GM18508 (cell line): ENCODE measurements at regions not wholly inside any gene's neighbourhood (a gene's known extent, or its start where the extent isn't known, plus 50 kb on each side); places are given as distances from the start of the nearest gene placed in this dataset.

Experiments
- ATAC-seq: cut with Tn5 transposase; IDR thresholded peaks from one replicate; pipeline ENCODE4 v1.9.1; 2021; ENCODE audit warnings: moderate number of reproducible peaks; ENCODE audit not compliant: insufficient read depth, unreplicated experiment

DNA sequence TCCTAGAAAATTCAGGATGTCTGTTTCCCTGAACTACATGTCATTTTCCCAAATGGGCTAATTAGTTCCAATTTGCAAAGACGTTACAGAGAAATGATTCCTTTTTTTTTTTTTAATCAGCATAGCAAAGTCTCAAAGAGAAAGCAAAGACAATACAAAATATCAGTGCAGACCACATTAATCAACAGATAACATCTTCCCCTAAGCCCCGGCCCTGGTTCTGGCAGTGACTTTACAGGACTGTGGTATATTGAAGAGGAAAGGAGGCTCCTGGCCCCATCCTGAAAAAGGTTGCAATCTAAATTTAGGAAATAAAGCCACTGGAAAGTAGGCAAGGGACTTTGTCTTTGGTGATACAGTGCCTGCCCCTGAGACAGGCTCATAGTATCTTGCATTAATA, 836.5 kb downstream of the NTRK3 start:
- ATAC-seq, result no peak

DNA sequence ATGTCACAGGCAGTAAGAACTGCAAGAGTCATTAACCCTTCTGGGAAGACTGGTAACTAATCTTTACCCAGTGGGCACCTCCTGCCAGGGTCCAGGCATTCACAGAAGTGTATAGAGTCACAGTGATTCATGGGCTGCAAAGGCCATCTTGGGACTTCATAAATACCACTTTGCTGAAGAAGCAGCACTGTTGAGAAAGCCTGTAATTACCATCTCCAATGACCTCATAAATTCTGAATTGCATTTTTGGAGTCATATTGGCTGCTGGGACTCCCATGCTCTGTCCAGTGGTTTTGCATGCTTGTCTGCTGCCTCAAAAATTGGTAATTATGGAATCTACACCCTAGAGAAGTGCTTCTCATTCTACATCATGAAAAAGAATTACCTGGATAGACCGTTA, 837.2 kb downstream of the NTRK3 start:
- no peak for ATAC-seq

DNA sequence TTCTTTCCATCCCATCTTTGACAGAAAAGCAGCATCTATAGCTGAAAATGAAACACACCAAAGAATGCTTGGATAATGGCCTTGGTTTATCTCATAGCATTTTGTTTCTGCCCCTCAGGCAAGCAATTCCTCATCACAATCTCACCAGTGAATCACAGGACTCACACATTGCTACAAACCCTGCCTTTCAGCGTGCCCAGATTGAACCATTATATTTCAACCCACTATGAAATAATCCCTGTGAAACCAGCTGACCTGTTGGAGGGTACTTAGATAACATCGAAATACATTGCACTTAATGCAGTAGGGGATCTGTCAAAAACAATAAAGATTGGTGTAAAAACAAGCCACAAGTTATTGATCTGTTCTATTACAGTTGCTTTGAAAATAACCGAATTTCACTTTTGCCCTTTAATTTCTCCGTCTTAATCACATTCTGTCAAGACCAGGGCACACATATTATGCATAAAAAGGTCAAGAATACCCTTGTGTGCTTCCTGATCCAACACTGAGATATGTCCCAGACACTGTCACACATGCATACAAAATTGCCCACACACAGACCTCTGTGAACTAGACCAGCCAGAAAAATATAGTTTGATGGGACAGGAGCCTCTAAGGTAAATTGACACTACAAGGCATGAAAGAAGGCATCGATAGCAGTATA, 839.8 kb downstream of the NTRK3 start:
- ATAC-seq, result no peak

DNA sequence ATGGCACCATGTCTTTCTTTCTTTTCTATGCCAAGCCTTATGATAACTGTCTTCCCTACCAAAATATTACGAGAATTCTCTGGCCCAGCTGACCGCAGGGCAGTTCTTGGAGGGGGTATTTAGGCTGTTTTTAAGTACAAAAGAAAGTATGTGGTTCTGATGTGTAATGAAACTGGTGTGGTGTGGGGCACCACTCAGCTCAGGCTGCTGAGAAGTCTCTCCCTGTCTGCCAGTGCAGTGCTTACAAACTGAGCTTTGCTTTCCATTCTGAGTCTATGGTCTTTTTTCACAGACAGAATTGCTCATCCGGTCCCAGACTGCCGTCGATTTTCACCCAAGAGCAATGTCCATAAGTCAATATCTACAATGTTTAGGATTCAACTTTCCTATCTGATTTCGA, 847.6 kb downstream of the NTRK3 start:
- no peak for ATAC-seq

DNA sequence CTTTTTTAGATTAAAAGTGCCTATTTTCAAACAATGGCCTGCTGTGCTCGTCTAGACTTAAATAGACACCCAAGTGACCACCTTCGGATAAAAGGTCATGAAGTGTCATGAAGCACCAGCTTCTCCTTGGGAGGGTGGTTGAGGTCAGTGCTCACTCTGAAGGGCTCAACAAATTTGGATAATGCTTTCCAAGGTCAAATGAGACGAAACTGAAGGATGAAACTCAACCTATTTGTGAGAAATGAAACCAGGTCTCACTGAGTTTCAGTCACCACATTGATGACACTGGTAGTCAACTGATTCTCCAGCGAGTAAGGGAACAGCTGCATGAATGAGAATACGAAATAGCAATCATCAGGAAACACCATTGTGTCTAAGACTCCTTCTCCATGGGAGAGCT, 852.6 kb downstream of the NTRK3 start:
- ATAC-seq, result no peak

DNA sequence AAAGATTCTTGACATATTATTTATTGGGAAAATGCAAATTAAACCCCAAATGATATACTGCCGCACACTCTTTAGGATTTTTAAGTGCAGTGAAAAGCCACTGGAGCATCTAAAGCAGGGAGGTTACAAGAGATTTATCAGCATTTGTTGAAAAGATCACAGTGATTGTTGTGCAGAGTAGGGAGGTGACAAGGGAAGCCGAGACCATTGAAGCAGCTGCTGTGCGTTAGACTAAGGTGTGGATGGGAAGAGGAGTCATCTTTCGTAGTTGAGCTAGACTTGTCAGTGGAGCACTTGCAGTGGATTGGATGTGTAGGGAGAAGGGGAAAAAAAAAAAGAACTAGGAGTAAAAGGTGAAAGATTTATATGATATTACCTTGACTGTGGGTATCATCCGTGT, 854.6 kb downstream of the NTRK3 start:
- ATAC-seq, result no peak

DNA sequence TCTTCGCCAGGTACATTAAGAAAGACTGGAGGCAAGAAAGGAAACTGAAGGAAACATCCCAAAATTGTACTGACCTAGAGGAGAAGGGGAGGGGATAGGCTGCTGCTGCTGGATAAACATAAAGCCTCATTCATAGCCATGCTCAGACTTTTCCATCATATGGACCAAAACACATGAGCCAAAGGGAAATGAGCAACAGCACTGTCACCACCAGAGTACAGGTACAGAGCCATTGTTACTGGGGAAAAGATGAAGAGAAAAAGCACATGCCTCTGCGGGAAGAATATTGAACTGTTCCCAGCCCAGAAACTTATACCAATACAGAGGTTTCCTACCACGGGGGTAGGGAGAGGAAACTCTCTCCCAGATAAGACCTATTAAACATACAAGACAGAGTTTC, 861.9 kb downstream of the NTRK3 start:
- ATAC-seq, result no peak

DNA sequence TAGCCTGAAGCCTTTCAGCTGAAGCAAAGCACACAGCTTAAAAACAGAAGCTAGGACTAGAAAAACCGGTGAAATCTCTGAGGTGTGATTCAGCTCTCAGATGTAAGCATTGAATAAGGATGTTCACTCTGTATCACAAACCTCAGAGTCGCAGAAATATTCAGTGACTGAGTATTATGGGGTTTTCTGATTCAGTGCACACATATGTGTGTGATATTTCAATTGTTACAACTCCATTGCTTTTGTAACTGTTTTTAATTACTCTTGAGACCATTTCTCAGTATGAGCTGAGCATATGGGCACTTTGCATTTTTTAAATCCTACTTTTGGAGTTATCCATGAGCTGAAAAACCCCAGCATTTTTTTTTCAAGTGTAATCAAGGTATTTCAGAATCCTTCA, 868.8 kb downstream of the NTRK3 start:
- no peak for ATAC-seq

DNA sequence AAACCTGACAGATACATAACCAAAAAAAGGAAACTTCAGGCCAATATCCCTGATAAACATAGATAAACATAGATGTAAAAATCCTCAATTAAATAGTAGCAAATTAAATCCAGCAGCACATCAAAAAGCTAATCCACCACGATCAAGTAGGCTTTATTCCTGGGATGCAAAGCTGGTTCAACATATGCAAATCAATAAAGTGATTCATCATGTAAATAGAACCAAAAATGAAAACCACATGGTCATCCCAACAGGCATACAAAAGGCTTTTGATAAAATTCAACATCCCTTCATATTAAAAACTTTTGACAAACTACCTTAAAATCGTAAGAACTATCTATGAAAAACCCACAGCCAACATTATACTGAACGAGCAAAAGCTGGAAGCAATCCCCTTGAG, 882.2 kb downstream of the NTRK3 start:
- no peak for ATAC-seq

DNA sequence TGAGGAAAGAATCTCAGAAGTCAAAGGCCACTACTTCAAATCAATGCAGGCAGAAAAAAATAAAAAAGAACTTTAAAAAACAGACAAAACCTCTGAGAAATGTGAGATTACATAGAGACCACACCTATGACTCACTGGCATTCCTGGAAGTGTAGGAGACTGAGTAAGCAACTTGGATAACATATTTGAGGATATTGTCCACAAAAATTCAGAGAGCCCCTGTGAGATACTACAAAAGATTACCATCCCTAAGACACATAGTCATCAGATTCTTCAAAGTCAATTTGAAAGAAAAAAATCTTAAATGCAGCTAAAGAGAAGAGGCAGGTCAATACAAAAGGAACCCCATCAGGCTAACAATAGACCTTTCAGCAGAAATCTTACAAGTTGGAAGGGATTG, 887.3 kb downstream of the NTRK3 start:
- no peak for ATAC-seq

DNA sequence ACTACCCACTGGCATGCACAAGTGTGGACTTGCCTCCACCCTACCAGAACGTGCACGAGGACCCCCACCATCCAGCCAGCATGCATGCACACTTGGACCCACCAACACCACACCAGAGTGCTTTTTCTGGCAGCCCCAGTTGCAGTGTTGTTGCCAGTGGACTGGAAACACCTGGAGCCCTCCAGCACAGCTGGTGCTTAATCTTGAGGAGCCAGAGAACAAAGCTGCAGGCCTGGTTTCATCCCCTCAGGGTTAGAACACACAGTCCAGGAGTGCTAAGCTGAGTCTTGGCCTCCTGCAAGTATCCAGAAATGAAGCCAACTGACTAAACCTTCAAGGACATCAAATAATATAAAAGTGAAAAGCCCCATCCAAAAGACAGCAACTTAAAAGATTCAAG, 888.0 kb downstream of the NTRK3 start:
- no peak for ATAC-seq

DNA sequence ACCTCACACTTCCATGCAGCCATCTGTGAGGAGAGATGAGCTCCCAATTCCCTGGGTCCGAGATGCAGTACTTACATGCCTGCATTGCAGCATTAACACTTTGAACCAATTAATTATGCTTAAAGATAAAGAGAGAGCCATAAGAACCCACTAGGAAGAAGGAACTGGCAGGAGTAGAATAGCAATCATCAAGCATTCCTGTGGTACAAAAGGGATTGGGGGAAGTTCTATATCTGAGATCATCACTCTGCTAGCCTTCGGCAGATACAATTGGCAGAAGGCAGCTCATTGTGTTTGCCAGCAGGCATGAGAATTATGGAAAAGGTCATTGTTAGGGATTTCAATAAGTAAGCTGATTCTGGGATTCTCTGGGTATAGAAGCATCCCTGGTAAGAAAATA, 891.4 kb downstream of the NTRK3 start:
- no peak for ATAC-seq

DNA sequence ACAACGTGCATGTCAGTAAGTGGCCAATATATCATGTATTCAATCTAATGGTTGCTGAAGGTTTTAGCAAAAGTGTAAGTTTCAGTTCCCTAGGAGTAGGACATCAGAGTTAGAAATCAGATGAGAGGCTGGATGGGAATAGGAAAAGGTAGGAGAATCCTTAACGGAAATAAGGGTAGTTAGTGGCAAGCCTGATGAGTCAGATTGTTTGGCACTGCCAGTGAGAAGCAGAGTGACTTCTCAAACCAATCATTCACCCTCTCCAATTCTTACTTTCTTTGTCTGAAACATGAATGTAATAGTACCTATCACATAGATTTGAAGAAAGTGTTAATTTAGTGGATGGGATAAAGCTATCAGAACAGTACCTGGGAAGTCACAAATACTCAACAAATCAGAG, 894.0 kb downstream of the NTRK3 start:
- no peak for ATAC-seq

DNA sequence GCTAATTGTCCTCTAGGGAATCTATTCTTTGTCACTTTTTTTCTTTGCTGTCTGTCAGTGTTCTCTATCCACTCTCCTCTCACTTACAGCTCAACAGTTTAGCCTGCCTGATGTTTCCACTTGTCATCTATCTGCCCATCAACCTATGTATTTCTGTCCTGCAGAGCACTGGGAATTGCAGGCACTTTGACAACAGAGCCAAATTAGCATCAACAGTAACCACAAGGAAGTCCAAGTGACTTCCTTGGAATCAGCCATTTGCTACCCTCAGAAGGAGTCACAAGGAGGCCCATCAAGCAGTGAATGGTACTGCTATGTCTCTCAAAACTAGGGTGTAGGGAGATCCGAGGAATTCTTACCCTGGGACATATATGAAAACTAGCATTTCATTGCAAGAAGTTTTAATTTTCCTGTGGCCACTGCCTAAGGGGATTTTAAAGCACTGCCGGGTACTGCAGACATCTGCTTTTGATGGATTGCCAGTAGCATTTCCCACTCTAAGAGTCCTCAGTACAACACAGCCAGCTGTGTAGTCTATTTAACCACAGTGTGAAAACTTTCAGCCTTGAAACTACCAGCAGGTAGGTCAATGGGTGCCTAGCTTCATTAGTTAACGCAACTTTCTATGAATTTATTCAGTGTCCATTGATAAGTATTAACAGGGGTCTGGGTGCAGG, 898.8 kb downstream of the NTRK3 start:
- no peak for ATAC-seq

DNA sequence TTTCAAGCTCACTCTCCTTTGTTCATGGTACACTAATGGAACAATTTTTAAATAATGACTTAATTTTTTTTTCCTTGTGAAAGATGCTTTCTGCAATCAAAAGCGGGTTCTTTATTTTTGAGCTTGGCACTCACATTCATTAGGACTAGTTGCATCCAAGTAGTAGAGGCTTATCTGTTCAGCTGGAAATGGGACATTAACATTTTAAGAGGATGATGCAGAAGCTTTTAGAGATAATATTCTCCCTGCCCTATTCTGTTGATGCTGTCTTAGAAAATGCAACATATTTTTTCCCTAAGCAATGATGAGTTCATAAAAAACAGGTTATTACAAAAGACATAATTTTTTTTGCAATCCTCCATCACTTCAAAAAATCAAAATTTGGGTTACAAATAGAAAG, 900.6 kb downstream of the NTRK3 start:
- no peak for ATAC-seq

DNA sequence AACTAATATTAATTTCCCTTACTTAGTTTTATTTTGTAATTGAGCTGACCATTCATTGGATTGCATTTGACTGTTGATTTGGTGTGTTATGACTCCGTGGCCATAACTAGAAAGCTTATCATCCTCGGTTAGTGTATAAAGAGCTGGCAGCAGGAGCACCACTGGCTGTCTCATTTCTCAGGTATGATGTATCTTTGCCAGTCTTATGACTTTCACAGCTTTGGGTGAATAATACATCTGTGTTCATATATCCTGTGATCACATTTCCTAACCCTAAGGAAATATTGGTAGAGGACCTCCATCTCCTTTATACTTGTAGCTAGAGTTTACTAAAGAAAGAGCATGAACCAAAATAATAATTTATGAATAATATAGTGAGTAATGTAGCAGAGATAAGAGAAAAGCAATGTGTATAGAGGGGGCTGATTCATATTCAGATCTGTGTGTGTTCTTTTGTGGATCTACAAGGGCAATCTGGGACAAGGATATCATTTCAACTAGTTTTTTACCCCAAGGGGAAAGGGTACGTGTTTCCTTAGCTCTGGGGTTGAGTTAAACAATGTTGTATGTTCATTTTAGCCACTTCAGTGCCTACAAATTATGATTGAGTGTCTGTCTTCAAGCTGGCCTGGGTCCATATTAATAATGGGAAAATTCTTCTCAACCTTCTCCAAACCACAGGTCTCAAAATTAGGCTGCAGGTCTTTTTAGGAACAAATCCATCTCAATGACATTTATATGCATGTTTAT, 901.7 kb downstream of the NTRK3 start:
- no peak for ATAC-seq

DNA sequence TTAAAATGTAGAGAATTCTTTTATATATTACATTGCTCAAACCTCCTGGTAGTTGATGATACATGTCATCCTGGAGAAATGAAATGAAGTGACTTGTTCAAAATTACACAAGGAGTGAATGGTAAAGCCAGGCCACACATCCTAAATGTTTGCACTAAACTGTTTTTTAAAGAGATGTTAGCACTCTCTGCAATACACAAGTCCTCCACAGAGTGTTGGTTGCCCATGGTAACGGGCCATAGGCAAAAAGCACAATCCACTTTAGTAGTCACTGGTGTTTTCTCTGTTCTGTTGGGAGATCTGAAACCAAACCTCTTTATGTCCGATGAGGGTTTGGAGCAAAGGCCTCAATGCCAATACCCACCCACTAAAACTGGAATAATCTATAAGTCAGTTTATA, 907.4 kb downstream of the NTRK3 start:
- ATAC-seq, result no peak

DNA sequence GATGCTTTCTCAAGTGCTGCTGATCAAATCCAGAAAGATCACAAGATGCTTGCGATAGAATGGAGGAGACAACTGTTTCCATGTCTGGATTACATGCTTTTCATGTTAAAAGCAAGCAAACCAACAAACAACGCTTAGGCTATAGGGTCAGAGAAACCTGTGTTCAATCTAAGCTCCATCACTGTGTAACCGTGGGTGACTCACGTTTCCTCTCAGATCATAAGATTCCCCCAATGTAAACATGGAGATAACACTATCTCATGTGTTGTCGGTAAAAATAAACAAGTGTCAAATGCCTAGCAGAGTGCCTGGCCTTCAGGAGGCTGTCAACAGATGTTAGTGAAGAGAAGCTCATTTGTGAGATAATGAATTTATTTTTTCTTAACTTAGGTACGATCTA, 907.8 kb downstream of the NTRK3 start:
- ATAC-seq, result no peak

DNA sequence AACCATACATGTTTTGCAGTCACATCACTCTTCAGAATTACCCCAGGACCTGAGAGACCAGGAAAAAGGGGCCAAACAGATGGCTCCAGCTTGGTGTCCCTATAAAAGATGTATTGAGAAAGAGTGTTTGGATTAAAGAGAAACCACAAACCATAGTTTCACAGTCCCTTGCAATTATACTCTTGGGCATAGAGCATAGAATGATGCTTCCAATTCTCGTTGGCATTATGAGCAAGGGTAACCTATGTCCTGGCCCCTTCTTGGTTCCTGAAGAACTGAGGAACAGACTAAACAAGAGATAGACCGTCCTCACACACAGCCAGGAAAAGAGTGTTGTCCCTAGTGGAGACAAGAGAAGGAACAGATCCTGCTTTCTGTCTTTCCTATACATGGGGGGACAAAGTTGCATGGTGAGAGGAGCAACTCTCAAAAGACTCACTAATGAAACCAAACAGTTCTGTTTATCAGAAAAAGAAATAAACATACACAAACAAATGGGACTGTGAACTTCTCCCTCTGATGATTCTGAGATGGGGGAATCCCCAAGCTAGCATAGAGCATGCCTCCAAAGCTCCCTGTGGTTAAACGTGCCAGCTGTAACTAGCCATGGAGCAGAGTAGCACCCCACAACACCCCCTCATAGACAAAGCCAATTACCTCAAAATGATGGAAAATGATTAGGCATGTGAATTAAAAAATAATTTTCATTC, 908.6 kb downstream of the NTRK3 start:
- no peak for ATAC-seq

DNA sequence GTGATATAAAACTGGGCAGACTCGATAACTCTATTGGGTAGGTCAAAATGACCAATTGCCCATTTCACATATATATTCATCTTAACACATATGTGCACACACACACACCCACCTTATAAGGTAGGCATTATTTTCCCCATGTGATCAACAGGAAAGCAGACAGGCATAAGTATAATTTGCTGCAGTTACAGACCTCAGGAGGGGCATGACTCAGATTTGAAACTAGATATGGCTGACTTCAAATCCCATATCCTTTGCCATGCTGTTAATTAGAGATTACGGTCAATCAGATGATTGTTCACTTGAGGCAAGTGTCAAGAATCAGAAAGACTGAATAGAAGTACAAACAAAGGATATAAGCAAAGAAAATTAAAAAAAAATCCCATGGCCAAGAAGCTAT, 910.6 kb downstream of the NTRK3 start:
- ATAC-seq, result no peak

DNA sequence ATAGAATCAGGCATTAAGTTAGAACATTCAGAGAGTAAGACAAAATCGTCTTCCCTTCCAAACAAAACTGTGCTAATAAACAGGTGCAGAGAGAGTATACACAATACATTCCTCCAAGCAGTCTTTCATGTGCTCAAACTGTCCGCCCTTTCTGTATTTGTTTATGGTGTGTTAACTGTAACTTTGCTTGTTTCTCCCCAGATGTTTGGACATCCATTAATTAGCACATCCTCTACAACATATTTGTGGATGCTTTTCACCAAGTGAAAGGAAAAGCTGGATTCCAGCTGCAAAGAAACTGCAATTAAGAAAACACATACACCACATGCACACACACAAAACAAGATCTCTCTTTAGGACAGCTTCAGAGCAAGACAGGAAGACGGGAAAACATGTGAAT, 912.6 kb downstream of the NTRK3 start:
- no peak for ATAC-seq
